AG10803 (cell line): ENCODE measurements at regions not wholly inside any gene's neighbourhood (a gene's known extent, or its start where the extent isn't known, plus 50 kb on each side); places are given as distances from the start of the nearest gene placed in this dataset.

Source experiments
- DNase-seq: peaks from one replicate; pipeline ENCODE4 v3.0.0; 2010; ENCODE audit warnings: low read depth
- H3K4me3 ChIP-seq: 2 replicates; pipeline ENCODE4 v1.5.1; 2011; ENCODE audit warnings: mild to moderate bottlenecking, low read length, control low read depth
- CTCF ChIP-seq: conservative IDR thresholded peaks from 2 replicates; pipeline ENCODE4 v1.5.1; 2011; ENCODE audit warnings: mild to moderate bottlenecking, low read length, control low read depth, inconsistent platforms

- no peak for TF ChIP-seq CTCF
- DNase-seq = no peak
Measured at GRCh38 chr21:38709876-38710275, 95.9 kb upstream of the ETS2 start.

GRCh38 chr21:38712071-38712470, 93.7 kb upstream of the ETS2 start:
- H3K4me3 ChIP-seq = no peak overlapping the region
- peak; percentile 73 for TF ChIP-seq CTCF
- peak; percentile 54 for DNase-seq

More at GRCh38 chr21:38709876-38710275, 95.9 kb upstream of the ETS2 start:
- H3K4me3 ChIP-seq = no peak overlapping the region

- no peak for DNase-seq
- no peak overlapping the region for H3K4me3 ChIP-seq
- no peak for TF ChIP-seq CTCF
Measured at GRCh38 chr21:38712664-38713063, 93.1 kb upstream of the ETS2 start.

GRCh38 chr21:38714039-38714817, 91.5 kb upstream of the ETS2 start:
- no peak for TF ChIP-seq CTCF
- H3K4me3 ChIP-seq = no peak overlapping the region
- no peak for DNase-seq

- no peak for TF ChIP-seq CTCF
- H3K4me3 ChIP-seq = no peak overlapping the region
- DNase-seq = peak; percentile 17
Measured at GRCh38 chr21:38714999-38715398, 90.7 kb upstream of the ETS2 start.

- no peak overlapping the region for H3K4me3 ChIP-seq
- DNase-seq = no peak
- TF ChIP-seq CTCF = no peak
Measured at GRCh38 chr21:38716088-38716487, 89.6 kb upstream of the ETS2 start.

DNA sequence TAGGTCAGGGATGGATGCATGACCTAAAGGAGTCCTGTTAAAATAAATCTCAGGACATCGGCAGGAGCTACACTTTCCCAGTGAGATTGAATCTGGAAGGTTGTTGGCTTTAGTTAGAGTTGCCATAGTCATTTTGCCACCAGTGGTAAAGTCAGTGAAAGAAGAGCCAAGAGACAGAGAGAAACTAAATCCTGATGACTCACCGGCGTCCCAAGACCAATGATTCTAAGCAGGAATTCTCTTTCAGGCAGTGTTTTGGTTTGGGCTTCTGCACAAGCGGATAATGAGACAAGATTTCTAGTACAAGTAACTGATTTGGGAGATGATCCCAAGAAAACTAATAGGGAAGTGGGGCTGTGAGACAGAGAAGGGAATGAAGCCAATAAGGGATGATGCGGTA, 88.8 kb upstream of the ETS2 start:
- H3K4me3 ChIP-seq = no peak overlapping the region
- DNase-seq = peak; percentile 20
- no peak for TF ChIP-seq CTCF
